ENCODE measurements at regions not wholly inside any gene's neighbourhood (a gene's known extent, or its start where the extent isn't known, plus 50 kb on each side); places are given as distances from the start of the nearest gene placed in this dataset.

GRCh38 chr2:145593280-145593679 lies 1073.4 kb upstream of the ZEB2 start:
- H3K4me3 ChIP-seq (ENCODE audit: low read depth, low read length): no peak overlapping the region
- TF ChIP-seq, protein P1, sequence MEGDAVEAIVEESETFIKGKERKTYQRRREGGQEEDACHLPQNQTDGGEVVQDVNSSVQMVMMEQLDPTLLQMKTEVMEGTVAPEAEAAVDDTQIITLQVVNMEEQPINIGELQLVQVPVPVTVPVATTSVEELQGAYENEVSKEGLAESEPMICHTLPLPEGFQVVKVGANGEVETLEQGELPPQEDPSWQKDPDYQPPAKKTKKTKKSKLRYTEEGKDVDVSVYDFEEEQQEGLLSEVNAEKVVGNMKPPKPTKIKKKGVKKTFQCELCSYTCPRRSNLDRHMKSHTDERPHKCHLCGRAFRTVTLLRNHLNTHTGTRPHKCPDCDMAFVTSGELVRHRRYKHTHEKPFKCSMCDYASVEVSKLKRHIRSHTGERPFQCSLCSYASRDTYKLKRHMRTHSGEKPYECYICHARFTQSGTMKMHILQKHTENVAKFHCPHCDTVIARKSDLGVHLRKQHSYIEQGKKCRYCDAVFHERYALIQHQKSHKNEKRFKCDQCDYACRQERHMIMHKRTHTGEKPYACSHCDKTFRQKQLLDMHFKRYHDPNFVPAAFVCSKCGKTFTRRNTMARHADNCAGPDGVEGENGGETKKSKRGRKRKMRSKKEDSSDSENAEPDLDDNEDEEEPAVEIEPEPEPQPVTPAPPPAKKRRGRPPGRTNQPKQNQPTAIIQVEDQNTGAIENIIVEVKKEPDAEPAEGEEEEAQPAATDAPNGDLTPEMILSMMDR (IDR thresholded peaks at IDR 0.05; ENCODE audit: low read depth, low read length, missing control alignments): no peak
- DNase-seq (ENCODE audit: low read depth): no peak

DNA sequence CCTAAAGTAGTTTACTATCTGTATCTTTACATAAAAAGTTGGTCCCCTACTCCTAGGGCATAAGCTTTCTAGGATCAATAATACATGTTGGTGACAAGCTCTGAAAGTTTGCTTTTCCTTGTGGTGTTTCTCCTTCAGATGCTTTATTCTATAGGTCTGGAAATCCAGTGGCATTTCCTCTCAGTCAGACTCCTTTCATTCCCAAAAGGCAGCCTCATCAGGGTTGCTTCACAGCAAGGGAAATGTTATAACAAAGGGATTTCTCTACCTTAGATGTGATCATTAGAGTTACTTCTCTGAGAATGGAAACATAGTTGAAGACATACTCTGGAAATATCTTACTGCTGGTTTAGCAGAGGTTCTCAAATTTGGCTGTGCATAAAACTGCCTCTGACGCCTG lies 1072.4 kb upstream of the ZEB2 start:
- no peak overlapping the region for H3K4me3 ChIP-seq (ENCODE audit: low read depth, low read length)
- TF ChIP-seq, protein P1 (IDR thresholded peaks at IDR 0.05; ENCODE audit: low read depth, low read length, missing control alignments): no peak
- DNase-seq (ENCODE audit: low read depth): no peak

- no peak for DNase-seq (ENCODE audit: low read depth)
- no peak overlapping the region for H3K4me3 ChIP-seq (ENCODE audit: low read depth, low read length)
- TF ChIP-seq, protein P1 (IDR thresholded peaks at IDR 0.05; ENCODE audit: low read depth, low read length, missing control alignments): no peak
Observed at GRCh38 chr2:145591109-145591809, 1071.3 kb upstream of the ZEB2 start.

GRCh38 chr2:145587922-145588321 lies 1068.0 kb upstream of the ZEB2 start:
- no peak overlapping the region for H3K4me3 ChIP-seq (ENCODE audit: low read depth, low read length)
- no peak for DNase-seq (ENCODE audit: low read depth)
- TF ChIP-seq, protein P1 (IDR thresholded peaks at IDR 0.05; ENCODE audit: low read depth, low read length, missing control alignments): no peak

- TF ChIP-seq, protein P1 (IDR thresholded peaks at IDR 0.05; ENCODE audit: low read depth, low read length, missing control alignments): no peak
- no peak for DNase-seq (ENCODE audit: low read depth)
- no peak overlapping the region for H3K4me3 ChIP-seq (ENCODE audit: low read depth, low read length)
Observed at GRCh38 chr2:145584353-145584752, 1064.4 kb upstream of the ZEB2 start.

- DNase-seq (ENCODE audit: low read depth): no peak
- no peak overlapping the region for H3K4me3 ChIP-seq (ENCODE audit: low read depth, low read length)
- TF ChIP-seq, protein P1 (IDR thresholded peaks at IDR 0.05; ENCODE audit: low read depth, low read length, missing control alignments): no peak
Observed at GRCh38 chr2:145573608-145574007, 1053.7 kb upstream of the ZEB2 start.

DNA sequence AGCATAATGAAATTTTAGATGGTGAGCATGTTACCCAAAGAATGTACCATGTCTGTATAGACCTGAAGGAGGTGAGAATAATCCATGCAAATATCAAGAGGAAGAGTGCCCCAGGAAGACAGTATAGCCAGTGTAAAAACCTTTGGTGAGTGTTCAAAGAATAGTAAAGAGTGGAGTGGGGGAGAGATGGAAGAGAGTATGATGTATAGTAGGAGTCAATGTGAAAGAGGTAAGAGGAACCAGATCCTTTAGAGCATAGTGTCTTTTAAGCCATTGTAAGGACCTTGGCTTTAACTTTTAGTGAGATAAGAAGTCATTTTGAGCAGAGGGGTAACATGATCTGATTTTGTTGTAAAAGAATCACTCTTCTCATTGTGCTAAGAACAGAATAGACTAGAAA lies 1052.3 kb upstream of the ZEB2 start:
- TF ChIP-seq, protein P1 (IDR thresholded peaks at IDR 0.05; ENCODE audit: low read depth, low read length, missing control alignments): no peak

More for the DNA sequence above, 1052.3 kb upstream of the ZEB2 start:
- no peak overlapping the region for H3K4me3 ChIP-seq (ENCODE audit: low read depth, low read length)
- DNase-seq (ENCODE audit: low read depth): no peak

Data from GM12864 (cell line).